SK-N-SH (cell line): ENCODE measurements at regions not wholly inside any gene's neighbourhood (a gene's known extent, or its start where the extent isn't known, plus 50 kb on each side); places are given as distances from the start of the nearest gene placed in this dataset.

Experiments
- CTCF ChIA-PET: fragments of 300-600, 350-600 bp; formaldehyde crosslinking; extraction: SDS; loops from one replicate; lab custom pipeline; 2021; lab: Yijun Ruan, JAX
- POLR2A ChIA-PET: fragments of 350-600 bp; sonication (Branson Sonifier 250); formaldehyde crosslinking; extraction: SDS; loops from one replicate; lab custom pipeline; 2020; ENCODE audit warnings: antibody characterized with exemption, inconsistent platforms; lab: Yijun Ruan, JAX
- DNase-seq: peaks from one replicate; pipeline ENCODE4 v3.0.0; 2012
- H2AFZ ChIP-seq: fragments of 200-600 bp; sonication (generic); 2 replicates; pipeline ENCODE4 v1.8.1; 2016; ENCODE audit warnings: antibody characterized with exemption, mild to moderate bottlenecking, low read depth
- H3F3A ChIP-seq: fragments of 200-600 bp; sonication (generic); replicated peaks from 2 replicates; pipeline ENCODE3; 2016; ENCODE audit warnings: antibody characterized with exemption, mild to moderate bottlenecking; ENCODE audit not compliant: insufficient read depth
- H3K27ac ChIP-seq, 2 experiments: fragments of 200-500 bp in 1 of 2; fragments of 200-600 bp in 1 of 2; sonication (Bioruptor generic) in 1 of 2; sonication (generic), shearing (Covaris generic) in 1 of 2; 2 replicates each; pipeline versions ENCODE4 v1.5.1 to v1.6.1; 2014 to 2016; ENCODE audit warnings: low read depth in 2 of 2, inconsistent platforms in 1 of 2, low read length in 1 of 2, mild to moderate bottlenecking in 1 of 2, mixed read lengths in 1 of 2
- H3K27me3 ChIP-seq: fragments of 200-600 bp; sonication (generic), shearing (Covaris generic); 2 replicates; pipeline ENCODE4 v1.6.1; 2016; ENCODE audit warnings: mixed run types; ENCODE audit not compliant: insufficient read depth
- H3K36me3 ChIP-seq, 2 experiments: fragments of 200-500 bp in 1 of 2; fragments of 200-600 bp in 1 of 2; sonication (Bioruptor generic) in 1 of 2; sonication (generic) in 1 of 2; replicated peaks in 1 of 2; 2 replicates each; pipeline versions ENCODE3 to v1.5.1; 2014 to 2016; ENCODE audit warnings: low read length in 1 of 2, mild to moderate bottlenecking in 1 of 2; ENCODE audit not compliant: insufficient read depth in 2 of 2, control insufficient read depth in 1 of 2
- H3K4me1 ChIP-seq, 2 experiments: fragments of 200-500 bp in 1 of 2; fragments of 200-600 bp in 1 of 2; sonication (Bioruptor generic) in 1 of 2; sonication (generic), shearing (Covaris generic) in 1 of 2; 2 replicates each; pipeline versions ENCODE4 v1.5.1 to v1.6.1; 2014 to 2016; ENCODE audit warnings: low read depth in 1 of 2, low read length in 1 of 2, mixed run types in 1 of 2; ENCODE audit not compliant: insufficient read depth in 2 of 2, control insufficient read depth in 1 of 2
- H3K4me2 ChIP-seq: fragments of 200-600 bp; sonication (generic), shearing (Covaris generic); 2 replicates; pipeline ENCODE4 v1.6.1; 2017; ENCODE audit warnings: mixed run types
- H3K4me3 ChIP-seq, 2 experiments: fragments of 200-500 bp in 1 of 2; fragments of 200-600 bp in 1 of 2; sonication (Bioruptor generic) in 1 of 2; sonication (generic), shearing (Covaris generic) in 1 of 2; 2 replicates each; pipeline versions ENCODE4 v1.5.1 to v1.8.1; 2014 to 2016; ENCODE audit warnings: low read depth in 2 of 2, inconsistent platforms in 1 of 2, low read length in 1 of 2, mild to moderate bottlenecking in 1 of 2, mixed read lengths in 1 of 2, moderate library complexity in 1 of 2
- H3K79me2 ChIP-seq: fragments of 200-600 bp; sonication (generic); 2 replicates; pipeline ENCODE4 v1.8.1; 2017; ENCODE audit warnings: mild to moderate bottlenecking; ENCODE audit not compliant: insufficient read depth
- H3K9ac ChIP-seq: fragments of 200-600 bp; sonication (generic); 2 replicates; pipeline ENCODE4 v1.6.1; 2017; ENCODE audit warnings: mixed run types
- H3K9me2 ChIP-seq: fragments of 200-600 bp; sonication (generic); 2 replicates; pipeline ENCODE4 v1.6.1; 2017; ENCODE audit warnings: mixed run types
- H3K9me3 ChIP-seq: fragments of 200-600 bp; sonication (generic); 2 replicates; pipeline ENCODE4 v1.6.1; 2017; ENCODE audit warnings: mixed run types, mild to moderate bottlenecking, moderate library complexity
- H4K20me1 ChIP-seq: fragments of 200-600 bp; sonication (generic); 2 replicates; pipeline ENCODE4 v1.6.1; 2017; ENCODE audit warnings: mild to moderate bottlenecking, mixed run types; ENCODE audit not compliant: insufficient read depth
- CHD2 ChIP-seq: fragments of 150-350 bp; IDR thresholded peaks from 2 replicates; pipeline ENCODE4 v1.6.1; 2018; ENCODE audit warnings: low read length; ENCODE audit not compliant: partially characterized antibody
- FOXJ3 ChIP-seq: sonication (generic); formaldehyde crosslinking; IDR thresholded peaks from 2 replicates; pipeline ENCODE4 v1.5.1; 2020; ENCODE audit warnings: mild to moderate bottlenecking, missing genetic modification reagents
- FOXM1 ChIP-seq: IDR thresholded peaks from 2 replicates; pipeline ENCODE4 v1.4.0; 2012; ENCODE audit warnings: low read depth, mild to moderate bottlenecking
- GATA2 ChIP-seq: sonication (generic); formaldehyde crosslinking; IDR thresholded peaks from 2 replicates; pipeline ENCODE4 v1.5.0; 2020; ENCODE audit warnings: mild to moderate bottlenecking, missing genetic modification reagents
- NRF1 ChIP-seq: IDR thresholded peaks from 2 replicates; pipeline ENCODE4 v1.6.1; 2012; ENCODE audit warnings: low read depth, mild to moderate bottlenecking, low read length
- POLR2AphosphoS5 ChIP-seq: IDR thresholded peaks from 2 replicates; pipeline ENCODE4 v1.6.1; 2012; ENCODE audit warnings: low read depth, low read length
- SIN3A ChIP-seq: IDR thresholded peaks from 2 replicates; pipeline ENCODE4 v1.6.1; 2012; ENCODE audit warnings: low read depth, mild to moderate bottlenecking, low read length, moderate library complexity, borderline replicate concordance
- TAF1 ChIP-seq: IDR thresholded peaks from 2 replicates; pipeline ENCODE4 v1.6.1; 2012; ENCODE audit warnings: low read depth, mild to moderate bottlenecking, low read length, moderate library complexity, borderline replicate concordance
- TCF12 ChIP-seq: IDR thresholded peaks from 2 replicates; pipeline ENCODE4 v1.4.0; 2012
- TEAD4 ChIP-seq: IDR thresholded peaks from 2 replicates; pipeline ENCODE4 v1.4.0; 2012; ENCODE audit warnings: mild to moderate bottlenecking, borderline replicate concordance; ENCODE audit not compliant: insufficient read depth
- YY1 ChIP-seq: IDR thresholded peaks from 2 replicates; pipeline ENCODE4 v1.4.0; 2012; ENCODE audit warnings: low read depth, mild to moderate bottlenecking
- WGBS: methylation state at CpG from one replicate; pipeline ENCODE4 v1.1.6; 2017; ENCODE audit warnings: low lambda C conversion rate; 5-methylcytosine and 5-hydroxymethylcytosine counted together
- TF ChIP-seq, protein P1 (sequence below): IDR thresholded peaks from 2 replicates; pipeline ENCODE4; 2012
- TF ChIP-seq, protein P2 (sequence below): IDR thresholded peaks from 2 replicates; pipeline ENCODE4 v1.4.0; 2012; ENCODE audit warnings: low read depth, borderline replicate concordance

- WGBS = 38% methylated on average over 1 of the region's 1 CpG
- H3K4me1 ChIP-seq = no peaks in the 10 kb centered on the region; a peak in 1 of 4 replicates
- H4K20me1 ChIP-seq = no peaks in the 10 kb centered on the region
- ChIA-PET CTCF (no interaction called here), POLR2A (no interaction called here)
- no peaks in the 10 kb centered on the region for H3K36me3 ChIP-seq
- H3K9me2 ChIP-seq = no peaks in the 10 kb centered on the region
- DNase-seq = no peak
- no peaks in the 10 kb centered on the region for H3F3A ChIP-seq
- no peaks in the 10 kb centered on the region for H3K27me3 ChIP-seq
- no peak overlapping the region for H3K4me2 ChIP-seq
- H2AFZ ChIP-seq = no peak overlapping the region
- H3K27ac ChIP-seq = no peak overlapping the region
- H3K9ac ChIP-seq = no peak overlapping the region
- H3K4me3 ChIP-seq = no peak overlapping the region
- H3K9me3 ChIP-seq = no peaks in the 10 kb centered on the region
- TF ChIP-seq, protein P1, sequence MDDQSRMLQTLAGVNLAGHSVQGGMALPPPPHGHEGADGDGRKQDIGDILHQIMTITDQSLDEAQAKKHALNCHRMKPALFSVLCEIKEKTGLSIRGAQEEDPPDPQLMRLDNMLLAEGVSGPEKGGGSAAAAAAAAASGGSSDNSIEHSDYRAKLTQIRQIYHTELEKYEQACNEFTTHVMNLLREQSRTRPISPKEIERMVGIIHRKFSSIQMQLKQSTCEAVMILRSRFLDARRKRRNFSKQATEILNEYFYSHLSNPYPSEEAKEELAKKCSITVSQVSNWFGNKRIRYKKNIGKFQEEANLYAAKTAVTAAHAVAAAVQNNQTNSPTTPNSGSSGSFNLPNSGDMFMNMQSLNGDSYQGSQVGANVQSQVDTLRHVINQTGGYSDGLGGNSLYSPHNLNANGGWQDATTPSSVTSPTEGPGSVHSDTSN = no peak
- TF ChIP-seq CHD2 (no peak), POLR2AphosphoS5 (no peak), SIN3A (no peak), TAF1 (no peak), FOXM1 (no peak), TCF12 (no peak), NRF1 (no peak), TEAD4 (no peak), FOXJ3 (CRISPR knock-in tag) (no peak)
- no peaks in the 10 kb centered on the region for H3K79me2 ChIP-seq
Measured at GRCh38 chr13:80666782-80667552, 326.0 kb upstream of the SPRY2 start.

GRCh38 chr13:80665792-80666333 lies 324.9 kb upstream of the SPRY2 start:
- Histone ChIP-seq H3F3A (no peaks in the 10 kb centered on the region), H3K79me2 (no peaks in the 10 kb centered on the region), H3K36me3 (no peaks in the 10 kb centered on the region), H2AFZ (no peak overlapping the region), H3K9ac (no peak overlapping the region), H4K20me1 (no peaks in the 10 kb centered on the region), H3K4me2 (no peak overlapping the region), H3K4me3 (no peak overlapping the region), H3K27me3 (no peaks in the 10 kb centered on the region), H3K9me2 (no peaks in the 10 kb centered on the region), H3K27ac (no peak overlapping the region), H3K4me1 (no peaks in the 10 kb centered on the region; a peak in 1 of 4 replicates), H3K9me3 (no peaks in the 10 kb centered on the region)
- ChIA-PET POLR2A (no interaction called here), CTCF (interaction anchor here (0.8 kb wide), 1 partner anchor 10 kb away, joined by 3 read pairs; no protein-coding TSS in a partner anchor)
- no peak for TF ChIP-seq FOXJ3 (CRISPR knock-in tag)
- no peak for TF ChIP-seq GATA2 (CRISPR knock-in tag)
- no peak for TF ChIP-seq YY1
- TF ChIP-seq, protein P2, sequence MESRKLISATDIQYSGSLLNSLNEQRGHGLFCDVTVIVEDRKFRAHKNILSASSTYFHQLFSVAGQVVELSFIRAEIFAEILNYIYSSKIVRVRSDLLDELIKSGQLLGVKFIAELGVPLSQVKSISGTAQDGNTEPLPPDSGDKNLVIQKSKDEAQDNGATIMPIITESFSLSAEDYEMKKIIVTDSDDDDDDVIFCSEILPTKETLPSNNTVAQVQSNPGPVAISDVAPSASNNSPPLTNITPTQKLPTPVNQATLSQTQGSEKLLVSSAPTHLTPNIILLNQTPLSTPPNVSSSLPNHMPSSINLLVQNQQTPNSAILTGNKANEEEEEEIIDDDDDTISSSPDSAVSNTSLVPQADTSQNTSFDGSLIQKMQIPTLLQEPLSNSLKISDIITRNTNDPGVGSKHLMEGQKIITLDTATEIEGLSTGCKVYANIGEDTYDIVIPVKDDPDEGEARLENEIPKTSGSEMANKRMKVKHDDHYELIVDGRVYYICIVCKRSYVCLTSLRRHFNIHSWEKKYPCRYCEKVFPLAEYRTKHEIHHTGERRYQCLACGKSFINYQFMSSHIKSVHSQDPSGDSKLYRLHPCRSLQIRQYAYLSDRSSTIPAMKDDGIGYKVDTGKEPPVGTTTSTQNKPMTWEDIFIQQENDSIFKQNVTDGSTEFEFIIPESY = no peak
- WGBS = 64% methylated on average over 3 of the region's 3 CpGs
- no peak for DNase-seq
